ENCODE measurements at regions not wholly inside any gene's neighbourhood (a gene's known extent, or its start where the extent isn't known, plus 50 kb on each side); places are given as distances from the start of the nearest gene placed in this dataset.
A peak's percentile ranks its signal among the peaks of the same experiment; 100 is the strongest.
"Not testable (repeated sequence)": the region's sequence is repeated elsewhere in the genome, so short reads cannot be mapped to it uniquely, and the experiment has no call there.

- not testable (repeated sequence) for DNase-seq (ENCODE audit: low read depth in 4 of 4, low spot score in 3 of 4)
These were observed 55.9 kb upstream of the ACSM6 start for GRCh38 chr10:95137990-95138625.

GRCh38 chr10:95134490-95134889, 59.5 kb upstream of the ACSM6 start:
- no peak for DNase-seq (ENCODE audit: low read depth in 4 of 4, low spot score in 3 of 4)

GRCh38 chr10:95133997-95134396, 60.0 kb upstream of the ACSM6 start:
- no peak for DNase-seq (ENCODE audit: low read depth in 4 of 4, low spot score in 3 of 4)

GRCh38 chr10:95133016-95133752, 60.9 kb upstream of the ACSM6 start:
- DNase-seq (ENCODE audit: low read depth in 4 of 4, low spot score in 3 of 4) = peak; percentile 17 to 27 (median 23)

GRCh38 chr10:95130429-95130828, 61.1 kb upstream of the CYP2C8 start:
- DNase-seq (ENCODE audit: low read depth in 4 of 4, low spot score in 3 of 4) = not testable (repeated sequence)

- DNase-seq (ENCODE audit: low read depth in 4 of 4, low spot score in 3 of 4) = no peak
These were observed 56.3 kb upstream of the CYP2C8 start for GRCh38 chr10:95125582-95125981.

GRCh38 chr10:95122736-95123135, 53.4 kb upstream of the CYP2C8 start:
- no peak for DNase-seq (ENCODE audit: low read depth in 4 of 4, low spot score in 3 of 4)

GRCh38 chr10:95121904-95122303, 52.6 kb upstream of the CYP2C8 start:
- peak; percentile 9 to 31 (median 20) for DNase-seq (ENCODE audit: low read depth in 4 of 4, low spot score in 3 of 4)

Data from right renal pelvis (tissue), 4 donors.